ENCODE measurements at regions not wholly inside any gene's neighbourhood (a gene's known extent, or its start where the extent isn't known, plus 50 kb on each side); places are given as distances from the start of the nearest gene placed in this dataset.

DNA sequence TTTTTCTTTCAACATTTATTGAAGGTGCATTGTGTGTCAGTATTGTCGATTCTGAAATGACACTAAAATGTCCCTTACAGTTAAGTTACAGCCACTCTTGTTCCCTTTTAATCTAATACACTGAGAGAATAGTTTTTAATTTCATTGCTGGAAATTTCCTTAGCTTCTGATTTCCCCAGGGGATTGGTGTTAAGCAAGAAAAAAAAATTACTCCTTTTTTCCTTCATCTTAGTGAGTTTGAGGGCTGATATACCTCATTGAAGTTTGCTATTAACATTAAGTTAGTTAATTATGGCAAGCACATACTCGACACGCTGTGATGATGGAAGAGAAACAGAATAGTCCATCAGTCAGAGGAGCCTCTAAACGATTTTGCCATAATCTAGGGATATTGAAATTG lies 57.0 kb upstream of the EXOC4 start:
- no peaks in the 10 kb centered on the region for H3K9me3 ChIP-seq (replicated peaks; ENCODE audit: control insufficient read depth, insufficient read depth, low read depth, low read length)
- H3K4me1 ChIP-seq (replicated peaks in 1 of 2; ENCODE audit: control insufficient read depth in 2 of 2, insufficient read depth in 2 of 2, low read length in 2 of 2), result 0 out of 5 replicates have a peak, but pooled peaks cover 0 to 6% of the 10 kb centered on the region in 2 experiments
- no peaks in the 10 kb centered on the region for H4K20me1 ChIP-seq (replicated peaks; ENCODE audit: control insufficient read depth, insufficient read depth, low read length)
- CTCF ChIA-PET (ENCODE audit: low intra/inter-chr PET ratio), result no interaction called here
- WGBS (ENCODE audit: insufficient coverage, low coverage, missing lambda C conversion rate), result 0% methylated on average over 4 of the region's 4 CpGs
- no peak overlapping the region for H3K4me2 ChIP-seq (ENCODE audit: insufficient read depth, low read length)
- H3K4me3 ChIP-seq, result no peak overlapping the region
- POLR2A ChIA-PET, result interaction anchor here (1.0 kb wide), 1 partner anchor 23 kb away, joined by 3 read pairs; no protein-coding TSS in a partner anchor
- no peak for ATAC-seq
- FAIRE-seq, result no peak
- no peak overlapping the region for H3K9ac ChIP-seq (ENCODE audit: insufficient read depth in 1 of 2, low read depth in 2 of 2, low read length in 2 of 2)
- in situ Hi-C loops (cut with MboI), result no loop called here
- intact Hi-C loops (cut with micrococcal nuclease), result no loop called here
- H3K79me2 ChIP-seq (ENCODE audit: control insufficient read depth, insufficient read depth, low read length), result no peaks in the 10 kb centered on the region
- peaks cover 26 to 57% of the 10 kb centered on the region in 2 experiments for H3K27me3 ChIP-seq (ENCODE audit: control insufficient read depth in 2 of 2, insufficient read depth in 2 of 2, low read length in 2 of 2)
- DNase-seq (ENCODE audit: extremely low read depth in 1 of 4, low spot score in 3 of 4), result no peak
- BruUV-seq (replicated peaks), result no TSS peak
- no peak for TF ChIP-seq PHF21A (IDR thresholded peaks at IDR 0.05; ENCODE audit: borderline replicate concordance, low read depth)
- TF ChIP-seq, protein P1, sequence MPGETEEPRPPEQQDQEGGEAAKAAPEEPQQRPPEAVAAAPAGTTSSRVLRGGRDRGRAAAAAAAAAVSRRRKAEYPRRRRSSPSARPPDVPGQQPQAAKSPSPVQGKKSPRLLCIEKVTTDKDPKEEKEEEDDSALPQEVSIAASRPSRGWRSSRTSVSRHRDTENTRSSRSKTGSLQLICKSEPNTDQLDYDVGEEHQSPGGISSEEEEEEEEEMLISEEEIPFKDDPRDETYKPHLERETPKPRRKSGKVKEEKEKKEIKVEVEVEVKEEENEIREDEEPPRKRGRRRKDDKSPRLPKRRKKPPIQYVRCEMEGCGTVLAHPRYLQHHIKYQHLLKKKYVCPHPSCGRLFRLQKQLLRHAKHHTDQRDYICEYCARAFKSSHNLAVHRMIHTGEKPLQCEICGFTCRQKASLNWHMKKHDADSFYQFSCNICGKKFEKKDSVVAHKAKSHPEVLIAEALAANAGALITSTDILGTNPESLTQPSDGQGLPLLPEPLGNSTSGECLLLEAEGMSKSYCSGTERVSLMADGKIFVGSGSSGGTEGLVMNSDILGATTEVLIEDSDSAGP (CRISPR knock-in tag; IDR thresholded peaks at IDR 0.05), result no peak
- TF ChIP-seq, protein P2, sequence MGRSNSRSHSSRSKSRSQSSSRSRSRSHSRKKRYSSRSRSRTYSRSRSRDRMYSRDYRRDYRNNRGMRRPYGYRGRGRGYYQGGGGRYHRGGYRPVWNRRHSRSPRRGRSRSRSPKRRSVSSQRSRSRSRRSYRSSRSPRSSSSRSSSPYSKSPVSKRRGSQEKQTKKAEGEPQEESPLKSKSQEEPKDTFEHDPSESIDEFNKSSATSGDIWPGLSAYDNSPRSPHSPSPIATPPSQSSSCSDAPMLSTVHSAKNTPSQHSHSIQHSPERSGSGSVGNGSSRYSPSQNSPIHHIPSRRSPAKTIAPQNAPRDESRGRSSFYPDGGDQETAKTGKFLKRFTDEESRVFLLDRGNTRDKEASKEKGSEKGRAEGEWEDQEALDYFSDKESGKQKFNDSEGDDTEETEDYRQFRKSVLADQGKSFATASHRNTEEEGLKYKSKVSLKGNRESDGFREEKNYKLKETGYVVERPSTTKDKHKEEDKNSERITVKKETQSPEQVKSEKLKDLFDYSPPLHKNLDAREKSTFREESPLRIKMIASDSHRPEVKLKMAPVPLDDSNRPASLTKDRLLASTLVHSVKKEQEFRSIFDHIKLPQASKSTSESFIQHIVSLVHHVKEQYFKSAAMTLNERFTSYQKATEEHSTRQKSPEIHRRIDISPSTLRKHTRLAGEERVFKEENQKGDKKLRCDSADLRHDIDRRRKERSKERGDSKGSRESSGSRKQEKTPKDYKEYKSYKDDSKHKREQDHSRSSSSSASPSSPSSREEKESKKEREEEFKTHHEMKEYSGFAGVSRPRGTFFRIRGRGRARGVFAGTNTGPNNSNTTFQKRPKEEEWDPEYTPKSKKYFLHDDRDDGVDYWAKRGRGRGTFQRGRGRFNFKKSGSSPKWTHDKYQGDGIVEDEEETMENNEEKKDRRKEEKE (IDR thresholded peaks at IDR 0.05; ENCODE audit: borderline replicate concordance in 1 of 2, control insufficient read depth in 1 of 2, low read depth in 2 of 2, low read length in 1 of 2), result no peak
- TF ChIP-seq TCFL5 (CRISPR knock-in tag; conservative IDR thresholded peaks at IDR 0.05), result no peak
- no peak for TF ChIP-seq MAFK (IDR thresholded peaks at IDR 0.05; ENCODE audit: low read length)
- TF ChIP-seq POLR2AphosphoS2 (IDR thresholded peaks at IDR 0.05; ENCODE audit: low read length), result no peak
- no peak for TF ChIP-seq TCF7 (IDR thresholded peaks at IDR 0.05; ENCODE audit: borderline replicate concordance)
- no peak overlapping the region for H3K27ac ChIP-seq (ENCODE audit: extremely low read depth, low read depth, low read length)
- H2AFZ ChIP-seq (ENCODE audit: low read depth, low read length), result no peak overlapping the region
- H3K9me1 ChIP-seq (ENCODE audit: control insufficient read depth, insufficient read depth, low read length), result no peaks in the 10 kb centered on the region
- H3K36me3 ChIP-seq (ENCODE audit: control insufficient read depth, insufficient read depth, low read length), result no peaks in the 10 kb centered on the region
